HCT116 (cell line): ENCODE measurements at regions not wholly inside any gene's neighbourhood (a gene's known extent, or its start where the extent isn't known, plus 50 kb on each side); places are given as distances from the start of the nearest gene placed in this dataset.

Source experiments
- ATF3 ChIP-seq: IDR thresholded peaks from 2 replicates; pipeline ENCODE4 v1.6.1; 2012
- CEBPB ChIP-seq: IDR thresholded peaks from 2 replicates; pipeline ENCODE4 v1.6.1; 2012; ENCODE audit warnings: low read depth
- EZH2 ChIP-seq: fragments of 200-600 bp; sonication (generic); IDR thresholded peaks from 2 replicates; pipeline ENCODE4 v1.6.1; 2017; ENCODE audit warnings: antibody characterized with exemption, mixed run types
- JUND ChIP-seq: IDR thresholded peaks from 2 replicates; pipeline ENCODE4 v1.6.1; 2012
- POLR2AphosphoS5 ChIP-seq: IDR thresholded peaks from 2 replicates; pipeline ENCODE4 v1.6.1; 2011; ENCODE audit warnings: mild to moderate bottlenecking, low read depth, low read length, moderate library complexity
- ZNF274 ChIP-seq: fragments of 200-500 bp; sonication (Bioruptor generic); IDR thresholded peaks from 2 replicates; pipeline ENCODE4 v1.6.1; 2014; ENCODE audit warnings: mild to moderate bottlenecking, low read depth, low read length, inconsistent platforms
- TF ChIP-seq, protein P1 (sequence below), 3 experiments: fragments of 200-600 bp in 1 of 3; sonication (generic) in 1 of 3; IDR thresholded peaks in 2 of 3; conservative IDR thresholded peaks in 1 of 3; 2 replicates each; pipeline ENCODE4 v1.5.1; 2012 to 2017; ENCODE audit warnings: low read depth in 2 of 3, low read length in 2 of 3, antibody characterized with exemption in 1 of 3, borderline replicate concordance in 1 of 3, control low read depth in 1 of 3, mild to moderate bottlenecking in 1 of 3, mixed read lengths in 1 of 3, mixed run types in 1 of 3, moderate library complexity in 1 of 3; ENCODE audit not compliant: insufficient read depth in 1 of 3

DNA sequence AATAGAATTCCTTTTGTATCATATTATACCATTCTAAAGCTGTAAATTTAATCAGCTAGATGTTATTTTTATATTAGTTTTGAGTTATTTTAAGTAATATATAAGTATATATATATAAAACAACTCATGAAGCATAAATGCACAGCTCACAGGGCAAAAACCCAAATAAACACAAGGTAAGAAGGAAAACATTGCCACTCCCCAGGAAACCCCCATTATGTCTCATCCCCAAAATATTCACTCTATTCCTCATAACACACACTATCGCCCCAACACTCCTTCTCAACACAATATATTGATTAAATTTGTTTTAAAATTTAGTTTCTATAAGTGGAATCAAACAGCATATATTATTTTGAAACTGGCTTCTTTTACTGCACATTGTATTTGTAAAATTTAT is 98.6 kb upstream of the FAM83B start:
- TF ChIP-seq, protein P1, sequence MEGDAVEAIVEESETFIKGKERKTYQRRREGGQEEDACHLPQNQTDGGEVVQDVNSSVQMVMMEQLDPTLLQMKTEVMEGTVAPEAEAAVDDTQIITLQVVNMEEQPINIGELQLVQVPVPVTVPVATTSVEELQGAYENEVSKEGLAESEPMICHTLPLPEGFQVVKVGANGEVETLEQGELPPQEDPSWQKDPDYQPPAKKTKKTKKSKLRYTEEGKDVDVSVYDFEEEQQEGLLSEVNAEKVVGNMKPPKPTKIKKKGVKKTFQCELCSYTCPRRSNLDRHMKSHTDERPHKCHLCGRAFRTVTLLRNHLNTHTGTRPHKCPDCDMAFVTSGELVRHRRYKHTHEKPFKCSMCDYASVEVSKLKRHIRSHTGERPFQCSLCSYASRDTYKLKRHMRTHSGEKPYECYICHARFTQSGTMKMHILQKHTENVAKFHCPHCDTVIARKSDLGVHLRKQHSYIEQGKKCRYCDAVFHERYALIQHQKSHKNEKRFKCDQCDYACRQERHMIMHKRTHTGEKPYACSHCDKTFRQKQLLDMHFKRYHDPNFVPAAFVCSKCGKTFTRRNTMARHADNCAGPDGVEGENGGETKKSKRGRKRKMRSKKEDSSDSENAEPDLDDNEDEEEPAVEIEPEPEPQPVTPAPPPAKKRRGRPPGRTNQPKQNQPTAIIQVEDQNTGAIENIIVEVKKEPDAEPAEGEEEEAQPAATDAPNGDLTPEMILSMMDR (IDR thresholded peaks at IDR 0.05 in 2 of 3, conservative IDR thresholded peaks at IDR 0.05 in 1 of 3; ENCODE audit: borderline replicate concordance in 1 of 3, insufficient read depth in 1 of 3, low read depth in 2 of 3, low read length in 2 of 3), result no peak
- no peak for TF ChIP-seq JUND
- TF ChIP-seq CEBPB, result no peak
- TF ChIP-seq ATF3, result no peak
- TF ChIP-seq ZNF274, result no peak
- no peak for TF ChIP-seq POLR2AphosphoS5
- TF ChIP-seq EZH2, result no peak
